CD14-positive monocyte (primary cell): ENCODE measurements at regions not wholly inside any gene's neighbourhood (a gene's known extent, or its start where the extent isn't known, plus 50 kb on each side); places are given as distances from the start of the nearest gene placed in this dataset.

Source experiments
- DNase-seq, 3 donors: peaks; one replicate each; pipeline ENCODE4 v3.0.0-alpha.2; 2011 to 2022
- H2AFZ ChIP-seq: 2 replicates; pipeline ENCODE4 v1.6.0; 2012; ENCODE audit warnings: mild to moderate bottlenecking, low read depth, low read length, inconsistent platforms; ENCODE audit not compliant: insufficient read depth, poor library complexity, severe bottlenecking
- H3K27ac ChIP-seq, 2 donors: 1 replicate in 1 of 2; 2 replicates in 1 of 2; pipeline ENCODE4 v1.5.1; 2012 to 2013; ENCODE audit warnings: low read length in 2 of 2, control low read depth in 1 of 2, inconsistent platforms in 1 of 2, low read depth in 1 of 2, mild to moderate bottlenecking in 1 of 2
- H3K27me3 ChIP-seq, 2 donors: one replicate each; pipeline versions ENCODE4 v1.6.0 to v1.6.1; 2011 to 2013; ENCODE audit warnings: low read length in 2 of 2; ENCODE audit not compliant: control insufficient read depth in 2 of 2, insufficient read depth in 2 of 2
- H3K36me3 ChIP-seq, 2 donors: replicated peaks in 1 of 2; 1 replicate in 1 of 2; 2 replicates in 1 of 2; pipeline versions ENCODE4 v1.5.1 to v1.6.1; 2012 to 2013; ENCODE audit warnings: low read length in 2 of 2, control low read depth in 1 of 2, inconsistent platforms in 1 of 2, mild to moderate bottlenecking in 1 of 2; ENCODE audit not compliant: insufficient read depth in 2 of 2, control insufficient read depth in 1 of 2
- H3K4me1 ChIP-seq, 2 donors: 1 replicate in 1 of 2; 2 replicates in 1 of 2; pipeline versions ENCODE4 v1.5.1 to v1.6.1; 2012 to 2013; ENCODE audit warnings: low read length in 2 of 2, control low read depth in 1 of 2, inconsistent platforms in 1 of 2, mild to moderate bottlenecking in 1 of 2, moderate library complexity in 1 of 2; ENCODE audit not compliant: insufficient read depth in 2 of 2, control insufficient read depth in 1 of 2
- H3K4me2 ChIP-seq: replicated peaks from 2 replicates; pipeline ENCODE3; 2012; ENCODE audit warnings: low read length, moderate library complexity, mild to moderate bottlenecking; ENCODE audit not compliant: poor library complexity, severe bottlenecking; ENCODE audit errors: extremely low read depth
- H3K4me3 ChIP-seq, 3 experiments: fragments of 200-600 bp in 1 of 3; sonication (generic) in 1 of 3; replicated peaks in 1 of 3; 1 replicate in 2 of 3; 2 replicates in 1 of 3; pipeline ENCODE4 v1.5.1; 2011 to 2013; ENCODE audit warnings: low read length in 3 of 3, mild to moderate bottlenecking in 3 of 3, control low read depth in 2 of 3, low read depth in 2 of 3, inconsistent platforms in 1 of 3, moderate library complexity in 1 of 3
- H3K79me2 ChIP-seq: 2 replicates; pipeline ENCODE4 v1.6.0; 2012; ENCODE audit warnings: mild to moderate bottlenecking, control low read depth, inconsistent platforms, low read length, moderate library complexity; ENCODE audit not compliant: insufficient read depth
- H3K9ac ChIP-seq: 2 replicates; pipeline ENCODE4 v1.6.0; 2017; ENCODE audit warnings: low read length, mild to moderate bottlenecking; ENCODE audit not compliant: insufficient read depth, poor library complexity, severe bottlenecking
- H3K9me3 ChIP-seq, 2 donors: replicated peaks in 1 of 2; 1 replicate in 1 of 2; 2 replicates in 1 of 2; pipeline versions ENCODE4 v1.5.1 to v1.6.1; 2012 to 2013; ENCODE audit warnings: low read length in 2 of 2, control low read depth in 1 of 2; ENCODE audit not compliant: control insufficient read depth in 1 of 2, insufficient read depth in 1 of 2
- H4K20me1 ChIP-seq: 2 replicates; pipeline ENCODE4 v1.6.0; 2012; ENCODE audit warnings: mild to moderate bottlenecking, low read length, control low read depth, moderate library complexity; ENCODE audit not compliant: insufficient read depth
- H3K27ac Mint-ChIP-seq, 7 donors: one replicate each; pipeline ENCODE4 v1.8.0; 2020; ENCODE audit warnings: mild to moderate bottlenecking in 7 of 7, mixed read lengths in 7 of 7, moderate library complexity in 6 of 7, inconsistent platforms in 2 of 7
- H3K27me3 Mint-ChIP-seq, 3 donors: one replicate each; pipeline ENCODE4 v1.8.0; 2021 to 2022; ENCODE audit warnings: low read depth in 3 of 3, mild to moderate bottlenecking in 3 of 3, mixed read lengths in 3 of 3, moderate library complexity in 3 of 3, inconsistent platforms in 1 of 3
- H3K36me3 Mint-ChIP-seq, 2 donors: one replicate each; pipeline ENCODE4 v1.8.0; 2020; ENCODE audit warnings: mixed read lengths in 2 of 2, inconsistent platforms in 1 of 2, mild to moderate bottlenecking in 1 of 2
- H3K4me1 Mint-ChIP-seq: one replicate; pipeline ENCODE4 v1.8.0; 2020; ENCODE audit warnings: mild to moderate bottlenecking, mixed read lengths
- H3K4me3 Mint-ChIP-seq, 2 donors: one replicate each; pipeline ENCODE4 v1.8.0; 2020; ENCODE audit warnings: mild to moderate bottlenecking in 2 of 2, mixed read lengths in 2 of 2, moderate library complexity in 1 of 2
- H3K9me3 Mint-ChIP-seq, 7 donors: one replicate each; pipeline ENCODE4 v1.8.0; 2020 to 2022; ENCODE audit warnings: mixed read lengths in 7 of 7, mild to moderate bottlenecking in 6 of 7, moderate library complexity in 6 of 7, inconsistent platforms in 2 of 7
- CTCF ChIP-seq: fragments of 200-600 bp; IDR thresholded peaks from one replicate; pipeline ENCODE4 v1.8.0; 2022; ENCODE audit warnings: antibody characterized with exemption, mild to moderate bottlenecking
- WGBS: methylation state at CpG from one replicate; pipeline ENCODE4 v1.1.5; 2013; ENCODE audit warnings: missing lambda C conversion rate; ENCODE audit not compliant: insufficient coverage; 5-methylcytosine and 5-hydroxymethylcytosine counted together
- intact Hi-C, 2 donors: fragments of 100-400 bp; cut with micrococcal nuclease; formaldehyde crosslinking; loops; one replicate each; pipeline versions ENCODE4 v1.15.0 to v1.15.1; 2023

GRCh38 chr5:133736512-133736911 lies 124.2 kb upstream of the FSTL4 start:
- Histone ChIP-seq H3K9ac (no peak overlapping the region), H3K4me3 (no peak overlapping the region), H4K20me1 (no peaks in the 10 kb centered on the region), H3K4me2 (no peak overlapping the region), H3K79me2 (no peaks in the 10 kb centered on the region), H3K27me3 (no peaks in the 10 kb centered on the region), H3K4me1 (no peaks in the 10 kb centered on the region), H2AFZ (no peak overlapping the region), H3K9me3 (no peaks in the 10 kb centered on the region), H3K36me3 (no peaks in the 10 kb centered on the region), H3K27ac (no peak overlapping the region)
- no peak for DNase-seq
- H3K27me3 Mint-ChIP-seq, result peaks cover 1 to 6% (median 3%) of the 10 kb centered on the region in 3 donors
- H3K36me3 Mint-ChIP-seq, result no peaks in the 10 kb centered on the region
- H3K4me3 Mint-ChIP-seq, result no peak overlapping the region
- H3K27ac Mint-ChIP-seq, result no peak overlapping the region
- H3K9me3 Mint-ChIP-seq, result peaks cover 0 to 3% (median 2%) of the 10 kb centered on the region in 7 donors
- TF ChIP-seq CTCF, result no peak
- WGBS, result 91% methylated on average over 4 of the region's 5 CpGs
- intact Hi-C loops, result no loop called here
- H3K4me1 Mint-ChIP-seq, result no peaks in the 10 kb centered on the region

GRCh38 chr5:133735346-133735745 lies 123.0 kb upstream of the FSTL4 start:
- no peak overlapping the region for H3K4me3 Mint-ChIP-seq
- no peak overlapping the region for H3K27ac Mint-ChIP-seq
- Histone ChIP-seq H3K4me1 (no peaks in the 10 kb centered on the region), H4K20me1 (no peaks in the 10 kb centered on the region), H3K27me3 (no peaks in the 10 kb centered on the region), H3K27ac (no peak overlapping the region), H3K79me2 (no peaks in the 10 kb centered on the region), H3K4me3 (no peak overlapping the region), H3K9ac (no peak overlapping the region), H3K36me3 (no peaks in the 10 kb centered on the region), H2AFZ (no peak overlapping the region), H3K4me2 (no peak overlapping the region), H3K9me3 (no peaks in the 10 kb centered on the region)
- WGBS, result 82% methylated on average over 3 of the region's 9 CpGs
- no peak for TF ChIP-seq CTCF
- H3K4me1 Mint-ChIP-seq, result no peaks in the 10 kb centered on the region
- H3K9me3 Mint-ChIP-seq, result peaks cover 0 to 9% (median 1%) of the 10 kb centered on the region in 7 donors
- peaks cover 1 to 6% (median 2%) of the 10 kb centered on the region in 3 donors for H3K27me3 Mint-ChIP-seq
- H3K36me3 Mint-ChIP-seq, result no peaks in the 10 kb centered on the region
- intact Hi-C loops, result no loop called here
- no peak for DNase-seq
